ENCODE measurements at regions not wholly inside any gene's neighbourhood (a gene's known extent, or its start where the extent isn't known, plus 50 kb on each side); places are given as distances from the start of the nearest gene placed in this dataset.

GRCh38 chr5:8050616-8051175 lies 181.7 kb downstream of the MTRR start:
- DNase-seq (ENCODE audit: low read depth), result no peak

GRCh38 chr5:8053270-8053669 lies 184.3 kb downstream of the MTRR start:
- DNase-seq (ENCODE audit: low read depth), result no peak

GRCh38 chr5:8057769-8058168 lies 188.8 kb downstream of the MTRR start:
- DNase-seq (ENCODE audit: low read depth), result no peak

- no peak for DNase-seq (ENCODE audit: low read depth)
Observed at GRCh38 chr5:8058616-8059190, 189.8 kb downstream of the MTRR start.

- no peak for DNase-seq (ENCODE audit: low read depth)
Observed at GRCh38 chr5:8059337-8059736, 190.4 kb downstream of the MTRR start.

GRCh38 chr5:8060235-8060952 lies 191.4 kb downstream of the MTRR start:
- DNase-seq (ENCODE audit: low read depth), result no peak

- DNase-seq (ENCODE audit: low read depth), result no peak
Observed at GRCh38 chr5:8060953-8061429, 192.0 kb downstream of the MTRR start.

- no peak for DNase-seq (ENCODE audit: low read depth)
Observed at GRCh38 chr5:8062521-8062920, 193.6 kb downstream of the MTRR start.

GRCh38 chr5:8068078-8068477 lies 199.1 kb downstream of the MTRR start:
- DNase-seq (ENCODE audit: low read depth), result no peak

- no peak for DNase-seq (ENCODE audit: low read depth)
Observed at GRCh38 chr5:8070138-8070537, 201.2 kb downstream of the MTRR start.

- DNase-seq (ENCODE audit: low read depth), result no peak
Observed at GRCh38 chr5:8079056-8079455, 210.1 kb downstream of the MTRR start.

GRCh38 chr5:8081179-8081578 lies 212.2 kb downstream of the MTRR start:
- no peak for DNase-seq (ENCODE audit: low read depth)

- no peak for DNase-seq (ENCODE audit: low read depth)
Observed at GRCh38 chr5:8093669-8094068, 224.7 kb downstream of the MTRR start.

GRCh38 chr5:8094304-8094703 lies 225.4 kb downstream of the MTRR start:
- no peak for DNase-seq (ENCODE audit: low read depth)

GRCh38 chr5:8097146-8097545 lies 228.2 kb downstream of the MTRR start:
- DNase-seq (ENCODE audit: low read depth), result no peak

GRCh38 chr5:8098081-8098480 lies 229.1 kb downstream of the MTRR start:
- DNase-seq (ENCODE audit: low read depth), result no peak

- DNase-seq (ENCODE audit: low read depth), result no peak
Observed at GRCh38 chr5:8102714-8103113, 233.8 kb downstream of the MTRR start.

- no peak for DNase-seq (ENCODE audit: low read depth)
Observed at GRCh38 chr5:8114597-8115266, 245.8 kb downstream of the MTRR start.

- no peak for DNase-seq (ENCODE audit: low read depth)
Observed at GRCh38 chr5:8123559-8123958, 254.6 kb downstream of the MTRR start.

GRCh38 chr5:8134609-8135008 lies 265.7 kb downstream of the MTRR start:
- no peak for DNase-seq (ENCODE audit: low read depth)

GRCh38 chr5:8135742-8136141 lies 266.8 kb downstream of the MTRR start:
- DNase-seq (ENCODE audit: low read depth), result no peak

- DNase-seq (ENCODE audit: low read depth), result no peak
Observed at GRCh38 chr5:8136271-8136670, 267.3 kb downstream of the MTRR start.

GRCh38 chr5:8137941-8138550 lies 269.1 kb downstream of the MTRR start:
- DNase-seq (ENCODE audit: low read depth), result no peak

All from amniotic epithelial cell (primary cell).